Astrocyte of the cerebellum (primary cell): ENCODE measurements at regions not wholly inside any gene's neighbourhood (a gene's known extent, or its start where the extent isn't known, plus 50 kb on each side); places are given as distances from the start of the nearest gene placed in this dataset.

Source experiments
- DNase-seq: peaks from one replicate; pipeline ENCODE4 v3.0.0-alpha.2; 2011; ENCODE audit warnings: low read depth
- H3K4me3 ChIP-seq: 2 replicates; pipeline ENCODE4 v1.5.1; 2011; ENCODE audit warnings: mild to moderate bottlenecking, low read depth, low read length, moderate library complexity
- CTCF ChIP-seq: IDR thresholded peaks from 2 replicates; pipeline ENCODE4 v1.5.1; 2012; ENCODE audit warnings: low read length, low read depth, moderate library complexity, mild to moderate bottlenecking; ENCODE audit errors: missing control alignments
- in situ Hi-C: cut with HindIII; loops from 2 replicates; pipeline ENCODE4 v1.10.0; 2017; ENCODE audit warnings: low sequenced_read_pairs

- no peak overlapping the region for H3K4me3 ChIP-seq
- in situ Hi-C loops: no loop called here
- TF ChIP-seq CTCF: no peak
- no peak for DNase-seq
These were observed 149.9 kb downstream of the CYRIA start for GRCh38 chr2:16515696-16516095.

GRCh38 chr2:16513626-16514025 is 152.0 kb downstream of the CYRIA start:
- no peak overlapping the region for H3K4me3 ChIP-seq
- no peak for DNase-seq
- in situ Hi-C loops: no loop called here
- TF ChIP-seq CTCF: no peak

GRCh38 chr2:16511041-16511440 is 154.6 kb downstream of the CYRIA start:
- in situ Hi-C loops: no loop called here
- no peak for DNase-seq
- TF ChIP-seq CTCF: no peak
- H3K4me3 ChIP-seq: no peak overlapping the region

GRCh38 chr2:16509042-16509441 is 156.6 kb downstream of the CYRIA start:
- TF ChIP-seq CTCF: no peak
- DNase-seq: no peak
- in situ Hi-C loops: no loop called here
- H3K4me3 ChIP-seq: no peak overlapping the region

GRCh38 chr2:16508490-16508851 is 157.2 kb downstream of the CYRIA start:
- in situ Hi-C loops: no loop called here
- no peak for DNase-seq
- TF ChIP-seq CTCF: peak; percentile 0
- peak overlapping the region; percentile 16 for H3K4me3 ChIP-seq

- H3K4me3 ChIP-seq: peak overlapping the region; percentile 16
- DNase-seq: no peak
- peak; percentile 33 for TF ChIP-seq CTCF
- in situ Hi-C loops: no loop called here
These were observed 157.8 kb downstream of the CYRIA start for GRCh38 chr2:16507655-16508489.
